ENCODE measurements at regions not wholly inside any gene's neighbourhood (a gene's known extent, or its start where the extent isn't known, plus 50 kb on each side); places are given as distances from the start of the nearest gene placed in this dataset.

- no peak for TF ChIP-seq GATA2 (IDR thresholded peaks at IDR 0.05; ENCODE audit: low read depth, low read length)
- no peak for TF ChIP-seq GATA3 (IDR thresholded peaks at IDR 0.05; ENCODE audit: low read depth, low read length)
These were observed 762.2 kb upstream of the ALCAM start for GRCh38 chr3:104604326-104605010.

GRCh38 chr3:104606812-104607211 lies 759.9 kb upstream of the ALCAM start:
- no peak for TF ChIP-seq GATA3 (IDR thresholded peaks at IDR 0.05; ENCODE audit: low read depth, low read length)
- TF ChIP-seq GATA2 (IDR thresholded peaks at IDR 0.05; ENCODE audit: low read depth, low read length): no peak

- TF ChIP-seq GATA2 (IDR thresholded peaks at IDR 0.05; ENCODE audit: low read depth, low read length) (no peak), GATA3 (IDR thresholded peaks at IDR 0.05; ENCODE audit: low read depth, low read length) (no peak)
These were observed 755.7 kb upstream of the ALCAM start for GRCh38 chr3:104610730-104611652.

- TF ChIP-seq GATA2 (IDR thresholded peaks at IDR 0.05; ENCODE audit: low read depth, low read length) (no peak), GATA3 (IDR thresholded peaks at IDR 0.05; ENCODE audit: low read depth, low read length) (no peak)
These were observed 754.5 kb upstream of the ALCAM start for GRCh38 chr3:104612218-104612617.

- no peak for TF ChIP-seq GATA3 (IDR thresholded peaks at IDR 0.05; ENCODE audit: low read depth, low read length)
- no peak for TF ChIP-seq GATA2 (IDR thresholded peaks at IDR 0.05; ENCODE audit: low read depth, low read length)
These were observed 752.1 kb upstream of the ALCAM start for GRCh38 chr3:104614564-104614963.

- no peak for TF ChIP-seq GATA3 (IDR thresholded peaks at IDR 0.05; ENCODE audit: low read depth, low read length)
- no peak for TF ChIP-seq GATA2 (IDR thresholded peaks at IDR 0.05; ENCODE audit: low read depth, low read length)
These were observed 738.4 kb upstream of the ALCAM start for GRCh38 chr3:104628185-104628789.

- TF ChIP-seq GATA3 (IDR thresholded peaks at IDR 0.05; ENCODE audit: low read depth, low read length): no peak
- no peak for TF ChIP-seq GATA2 (IDR thresholded peaks at IDR 0.05; ENCODE audit: low read depth, low read length)
These were observed 737.7 kb upstream of the ALCAM start for GRCh38 chr3:104629038-104629437.

GRCh38 chr3:104631254-104631653 lies 735.5 kb upstream of the ALCAM start:
- TF ChIP-seq GATA3 (IDR thresholded peaks at IDR 0.05; ENCODE audit: low read depth, low read length) (no peak), GATA2 (IDR thresholded peaks at IDR 0.05; ENCODE audit: low read depth, low read length) (no peak)

- TF ChIP-seq GATA2 (IDR thresholded peaks at IDR 0.05; ENCODE audit: low read depth, low read length): no peak
- no peak for TF ChIP-seq GATA3 (IDR thresholded peaks at IDR 0.05; ENCODE audit: low read depth, low read length)
These were observed 734.2 kb upstream of the ALCAM start for GRCh38 chr3:104632521-104632920.

- TF ChIP-seq GATA2 (IDR thresholded peaks at IDR 0.05; ENCODE audit: low read depth, low read length): no peak
- TF ChIP-seq GATA3 (IDR thresholded peaks at IDR 0.05; ENCODE audit: low read depth, low read length): no peak
These were observed 733.8 kb upstream of the ALCAM start for GRCh38 chr3:104632947-104633346.

GRCh38 chr3:104635872-104636580 lies 730.7 kb upstream of the ALCAM start:
- TF ChIP-seq GATA3 (IDR thresholded peaks at IDR 0.05; ENCODE audit: low read depth, low read length) (no peak), GATA2 (IDR thresholded peaks at IDR 0.05; ENCODE audit: low read depth, low read length) (no peak)

- TF ChIP-seq GATA2 (IDR thresholded peaks at IDR 0.05; ENCODE audit: low read depth, low read length): no peak
- no peak for TF ChIP-seq GATA3 (IDR thresholded peaks at IDR 0.05; ENCODE audit: low read depth, low read length)
These were observed 723.9 kb upstream of the ALCAM start for GRCh38 chr3:104642827-104643226.

GRCh38 chr3:104646196-104646595 lies 720.5 kb upstream of the ALCAM start:
- no peak for TF ChIP-seq GATA3 (IDR thresholded peaks at IDR 0.05; ENCODE audit: low read depth, low read length)

GRCh38 chr3:104648823-104649222 lies 717.9 kb upstream of the ALCAM start:
- TF ChIP-seq GATA3 (IDR thresholded peaks at IDR 0.05; ENCODE audit: low read depth, low read length) (no peak), GATA2 (IDR thresholded peaks at IDR 0.05; ENCODE audit: low read depth, low read length) (no peak)
